ENCODE measurements at regions not wholly inside any gene's neighbourhood (a gene's known extent, or its start where the extent isn't known, plus 50 kb on each side); places are given as distances from the start of the nearest gene placed in this dataset.

DNA sequence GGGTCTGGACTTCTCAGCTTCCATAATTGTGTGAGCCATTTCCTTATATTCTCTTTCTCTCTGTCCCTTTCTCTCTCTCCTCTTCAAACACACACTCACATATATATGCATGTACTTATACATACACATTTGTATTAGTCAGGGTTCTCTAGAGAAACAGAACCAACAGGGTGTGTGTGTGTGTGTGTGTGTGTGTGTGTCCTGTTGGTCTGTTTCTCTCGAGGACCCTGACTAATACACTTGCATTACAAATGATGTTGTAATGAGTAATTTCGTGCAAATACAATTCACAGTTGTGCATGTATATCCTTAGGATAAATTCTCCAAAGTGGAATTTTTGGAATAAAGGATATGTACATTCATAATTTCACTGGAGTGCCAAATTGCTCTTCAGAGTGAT, 115.3 kb downstream of the NPIPB5 start:
- no peaks in the 10 kb centered on the region for H3K36me3 ChIP-seq (ENCODE audit: insufficient read depth, low read length)
- no peak overlapping the region for H3K4me3 ChIP-seq (ENCODE audit: low read depth, low read length)
- no peak overlapping the region for H2AFZ ChIP-seq (ENCODE audit: low read length, unreplicated experiment)
- peaks cover 59% of the 10 kb centered on the region for H3K27me3 ChIP-seq (ENCODE audit: insufficient read depth, low read length)
- no peaks in the 10 kb centered on the region for H3K79me2 ChIP-seq (ENCODE audit: control insufficient read depth, insufficient read depth, low read length, unreplicated experiment)
- H3K4me1 ChIP-seq (ENCODE audit: control insufficient read depth, insufficient read depth, low read length, unreplicated experiment) = no peaks in the 10 kb centered on the region
- H3K27ac ChIP-seq (ENCODE audit: low read depth, low read length) = no peak overlapping the region

- H3K4me3 ChIP-seq (ENCODE audit: low read depth, low read length) = no peak overlapping the region
- no peaks in the 10 kb centered on the region for H3K4me1 ChIP-seq (ENCODE audit: control insufficient read depth, insufficient read depth, low read length, unreplicated experiment)
- H3K79me2 ChIP-seq (ENCODE audit: control insufficient read depth, insufficient read depth, low read length, unreplicated experiment) = no peaks in the 10 kb centered on the region
- H3K36me3 ChIP-seq (ENCODE audit: insufficient read depth, low read length) = no peaks in the 10 kb centered on the region
- no peak overlapping the region for H3K27ac ChIP-seq (ENCODE audit: low read depth, low read length)
- H3K27me3 ChIP-seq (ENCODE audit: insufficient read depth, low read length) = peaks cover 50% of the 10 kb centered on the region
- H2AFZ ChIP-seq (ENCODE audit: low read length, unreplicated experiment) = no peak overlapping the region
Observed at GRCh38 chr16:22627043-22627442, 116.4 kb downstream of the NPIPB5 start.

DNA sequence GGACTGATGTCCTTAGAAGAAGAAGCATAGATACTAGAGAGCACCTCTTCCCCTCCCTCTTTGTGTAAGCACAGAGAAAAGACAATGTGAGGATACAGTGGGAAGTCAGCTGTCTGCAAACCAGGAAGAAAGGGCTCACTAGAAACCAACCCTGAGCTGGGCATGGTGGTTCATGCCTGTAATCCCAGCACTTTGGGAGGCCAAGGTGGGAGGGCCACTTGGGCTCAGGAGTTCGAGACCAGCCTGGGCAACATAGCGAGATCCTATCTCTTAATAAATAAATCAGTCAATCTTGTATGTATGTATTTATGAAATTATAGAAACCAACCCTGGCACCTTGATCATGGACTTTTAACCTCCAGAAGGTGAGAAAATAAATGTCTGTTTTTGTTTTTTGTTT, 118.3 kb downstream of the NPIPB5 start:
- no peaks in the 10 kb centered on the region for H3K79me2 ChIP-seq (ENCODE audit: control insufficient read depth, insufficient read depth, low read length, unreplicated experiment)
- no peaks in the 10 kb centered on the region for H3K36me3 ChIP-seq (ENCODE audit: insufficient read depth, low read length)
- no peaks in the 10 kb centered on the region for H3K4me1 ChIP-seq (ENCODE audit: control insufficient read depth, insufficient read depth, low read length, unreplicated experiment)
- no peak overlapping the region for H3K27ac ChIP-seq (ENCODE audit: low read depth, low read length)
- no peak overlapping the region for H2AFZ ChIP-seq (ENCODE audit: low read length, unreplicated experiment)
- H3K27me3 ChIP-seq (ENCODE audit: insufficient read depth, low read length) = peaks cover 42% of the 10 kb centered on the region
- H3K4me3 ChIP-seq (ENCODE audit: low read depth, low read length) = no peak overlapping the region

DNA sequence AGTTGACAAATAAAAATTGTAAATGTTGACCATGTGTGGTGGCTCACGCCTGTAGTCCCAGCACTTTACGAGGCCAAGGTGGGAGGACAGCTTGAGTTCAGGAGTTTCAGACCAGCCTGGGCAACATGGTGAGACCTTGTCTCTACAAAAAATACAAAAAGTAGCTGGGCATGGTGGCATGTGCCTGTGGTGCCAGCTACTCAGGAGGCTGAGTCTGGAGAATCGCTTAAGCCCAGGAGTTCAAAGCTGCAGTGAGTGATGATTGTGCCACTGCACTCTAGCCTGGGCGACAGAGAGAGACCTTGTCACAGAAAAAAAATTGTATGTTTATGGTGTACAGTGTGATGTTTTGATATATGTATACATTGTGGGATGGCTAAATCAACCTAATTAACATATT, 119.6 kb downstream of the NPIPB5 start:
- H3K4me3 ChIP-seq (ENCODE audit: low read depth, low read length) = no peak overlapping the region
- no peak overlapping the region for H3K27ac ChIP-seq (ENCODE audit: low read depth, low read length)
- peaks cover 40% of the 10 kb centered on the region for H3K27me3 ChIP-seq (ENCODE audit: insufficient read depth, low read length)
- no peak overlapping the region for H2AFZ ChIP-seq (ENCODE audit: low read length, unreplicated experiment)
- H3K36me3 ChIP-seq (ENCODE audit: insufficient read depth, low read length) = no peaks in the 10 kb centered on the region
- H3K79me2 ChIP-seq (ENCODE audit: control insufficient read depth, insufficient read depth, low read length, unreplicated experiment) = no peaks in the 10 kb centered on the region
- no peaks in the 10 kb centered on the region for H3K4me1 ChIP-seq (ENCODE audit: control insufficient read depth, insufficient read depth, low read length, unreplicated experiment)

DNA sequence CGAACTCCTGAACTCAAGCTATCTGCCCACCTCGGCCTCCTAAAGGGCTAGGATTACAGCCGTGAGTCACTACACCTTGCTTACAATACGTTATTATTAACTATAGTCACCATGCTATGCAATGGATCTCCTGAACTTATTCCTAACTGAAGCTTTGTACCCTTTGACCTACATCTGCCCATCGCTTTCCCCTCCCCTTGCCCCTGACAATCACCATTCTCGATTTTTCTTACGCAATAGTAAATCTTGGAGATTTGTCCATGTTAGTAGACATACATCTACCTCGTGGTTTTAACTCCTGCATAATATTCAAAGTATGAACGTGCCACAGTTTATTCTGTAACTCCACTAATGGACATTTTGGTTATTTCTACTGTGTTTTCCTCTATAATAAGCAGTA, 120.6 kb downstream of the NPIPB5 start:
- Histone ChIP-seq H3K27me3 (ENCODE audit: insufficient read depth, low read length) (peaks cover 40% of the 10 kb centered on the region), H3K27ac (ENCODE audit: low read depth, low read length) (no peak overlapping the region), H3K4me1 (ENCODE audit: control insufficient read depth, insufficient read depth, low read length, unreplicated experiment) (no peaks in the 10 kb centered on the region), H3K4me3 (ENCODE audit: low read depth, low read length) (no peak overlapping the region), H2AFZ (ENCODE audit: low read length, unreplicated experiment) (no peak overlapping the region), H3K36me3 (ENCODE audit: insufficient read depth, low read length) (no peaks in the 10 kb centered on the region), H3K79me2 (ENCODE audit: control insufficient read depth, insufficient read depth, low read length, unreplicated experiment) (no peaks in the 10 kb centered on the region)

DNA sequence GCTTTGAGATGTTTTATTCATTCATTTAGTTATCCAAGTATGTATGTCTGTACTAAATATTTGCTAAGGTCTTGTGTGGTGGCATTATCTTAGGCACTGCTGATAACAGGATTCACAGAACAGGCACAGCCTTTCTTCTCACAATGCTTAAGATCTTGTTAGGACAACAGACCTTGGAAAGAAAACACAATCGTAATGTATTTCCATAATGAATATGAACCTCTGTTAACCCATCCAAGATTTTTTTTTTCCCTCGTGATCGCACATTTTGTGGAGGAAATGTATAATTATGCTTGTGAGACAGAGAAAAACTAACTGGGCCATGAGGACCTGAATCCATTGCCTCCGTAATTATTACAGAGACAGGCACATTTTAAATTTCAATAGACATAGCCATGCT, 121.9 kb downstream of the NPIPB5 start:
- H3K4me3 ChIP-seq (ENCODE audit: low read depth, low read length) = no peak overlapping the region
- no peak overlapping the region for H2AFZ ChIP-seq (ENCODE audit: low read length, unreplicated experiment)
- H3K27ac ChIP-seq (ENCODE audit: low read depth, low read length) = no peak overlapping the region
- H3K36me3 ChIP-seq (ENCODE audit: insufficient read depth, low read length) = no peaks in the 10 kb centered on the region
- H3K79me2 ChIP-seq (ENCODE audit: control insufficient read depth, insufficient read depth, low read length, unreplicated experiment) = no peaks in the 10 kb centered on the region
- H3K27me3 ChIP-seq (ENCODE audit: insufficient read depth, low read length) = peaks cover 42% of the 10 kb centered on the region
- no peaks in the 10 kb centered on the region for H3K4me1 ChIP-seq (ENCODE audit: control insufficient read depth, insufficient read depth, low read length, unreplicated experiment)

DNA sequence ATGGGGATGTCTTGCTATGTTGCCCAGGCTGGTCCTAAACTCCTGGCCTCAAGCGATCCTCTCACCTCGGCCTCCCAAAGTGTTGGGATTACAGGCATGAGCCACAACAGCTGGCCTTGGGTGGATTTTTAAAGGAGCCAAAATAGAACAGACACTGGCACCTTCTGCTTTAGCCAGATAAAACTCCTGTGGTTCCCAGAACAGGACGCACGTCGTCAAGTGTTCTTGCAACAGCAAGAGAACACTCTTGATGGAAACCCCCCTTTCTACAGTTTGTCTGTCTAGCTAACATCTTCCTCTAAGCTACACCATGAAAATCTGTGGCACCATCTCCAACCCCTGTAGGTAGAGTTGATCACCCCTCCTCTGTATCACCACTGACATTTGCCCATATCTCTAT, 122.6 kb downstream of the NPIPB5 start:
- no peaks in the 10 kb centered on the region for H3K4me1 ChIP-seq (ENCODE audit: control insufficient read depth, insufficient read depth, low read length, unreplicated experiment)
- H2AFZ ChIP-seq (ENCODE audit: low read length, unreplicated experiment) = no peak overlapping the region
- peaks cover 45% of the 10 kb centered on the region for H3K27me3 ChIP-seq (ENCODE audit: insufficient read depth, low read length)
- no peaks in the 10 kb centered on the region for H3K79me2 ChIP-seq (ENCODE audit: control insufficient read depth, insufficient read depth, low read length, unreplicated experiment)
- no peak overlapping the region for H3K27ac ChIP-seq (ENCODE audit: low read depth, low read length)
- no peaks in the 10 kb centered on the region for H3K36me3 ChIP-seq (ENCODE audit: insufficient read depth, low read length)
- H3K4me3 ChIP-seq (ENCODE audit: low read depth, low read length) = no peak overlapping the region

DNA sequence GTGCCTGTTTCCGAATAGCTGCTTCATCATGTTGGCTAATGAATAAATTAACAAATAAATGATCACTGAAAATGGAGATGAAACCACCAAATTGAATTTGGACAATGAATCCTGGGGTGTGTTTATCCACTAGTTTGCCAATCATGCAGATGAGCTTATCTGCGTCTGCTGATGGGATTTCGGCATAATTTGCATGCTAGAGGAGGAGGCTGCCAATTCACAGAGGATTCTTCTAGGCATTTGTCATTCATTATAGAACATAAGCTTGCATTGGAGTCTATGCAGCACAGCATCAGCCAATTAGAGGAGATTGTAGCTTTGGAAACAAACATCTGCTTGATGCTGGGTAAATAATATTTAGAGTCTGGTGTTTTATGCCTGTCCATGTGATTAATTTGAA, 123.1 kb downstream of the NPIPB5 start:
- Histone ChIP-seq H3K27ac (ENCODE audit: low read depth, low read length) (no peak overlapping the region), H3K79me2 (ENCODE audit: control insufficient read depth, insufficient read depth, low read length, unreplicated experiment) (no peaks in the 10 kb centered on the region), H3K27me3 (ENCODE audit: insufficient read depth, low read length) (peaks cover 45% of the 10 kb centered on the region), H3K4me3 (ENCODE audit: low read depth, low read length) (no peak overlapping the region), H3K4me1 (ENCODE audit: control insufficient read depth, insufficient read depth, low read length, unreplicated experiment) (no peaks in the 10 kb centered on the region), H3K36me3 (ENCODE audit: insufficient read depth, low read length) (no peaks in the 10 kb centered on the region), H2AFZ (ENCODE audit: low read length, unreplicated experiment) (no peak overlapping the region)

DNA sequence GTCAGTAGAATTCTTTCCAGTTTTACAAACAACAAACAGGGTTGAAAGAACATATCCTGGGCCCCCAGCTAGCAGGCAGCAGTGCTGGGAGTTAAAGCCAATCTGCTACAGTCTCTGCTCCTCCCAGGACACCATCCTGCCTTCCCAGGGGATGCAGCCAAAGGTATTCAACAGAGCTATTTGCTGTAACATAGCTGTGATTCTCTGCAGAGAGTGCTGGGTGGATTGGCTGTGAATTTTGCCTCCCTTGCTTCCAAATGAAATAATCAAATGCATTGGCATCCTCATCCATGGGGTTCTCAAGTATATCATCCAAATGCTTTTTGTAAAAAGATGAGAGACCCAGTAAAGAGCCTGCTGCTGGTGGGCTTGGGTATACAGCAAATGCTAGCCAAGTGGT, 124.3 kb downstream of the NPIPB5 start:
- H3K79me2 ChIP-seq (ENCODE audit: control insufficient read depth, insufficient read depth, low read length, unreplicated experiment) = no peaks in the 10 kb centered on the region
- H3K27me3 ChIP-seq (ENCODE audit: insufficient read depth, low read length) = peaks cover 52% of the 10 kb centered on the region
- H3K4me3 ChIP-seq (ENCODE audit: low read depth, low read length) = no peak overlapping the region
- no peaks in the 10 kb centered on the region for H3K36me3 ChIP-seq (ENCODE audit: insufficient read depth, low read length)
- H2AFZ ChIP-seq (ENCODE audit: low read length, unreplicated experiment) = no peak overlapping the region
- no peaks in the 10 kb centered on the region for H3K4me1 ChIP-seq (ENCODE audit: control insufficient read depth, insufficient read depth, low read length, unreplicated experiment)
- no peak overlapping the region for H3K27ac ChIP-seq (ENCODE audit: low read depth, low read length)

DNA sequence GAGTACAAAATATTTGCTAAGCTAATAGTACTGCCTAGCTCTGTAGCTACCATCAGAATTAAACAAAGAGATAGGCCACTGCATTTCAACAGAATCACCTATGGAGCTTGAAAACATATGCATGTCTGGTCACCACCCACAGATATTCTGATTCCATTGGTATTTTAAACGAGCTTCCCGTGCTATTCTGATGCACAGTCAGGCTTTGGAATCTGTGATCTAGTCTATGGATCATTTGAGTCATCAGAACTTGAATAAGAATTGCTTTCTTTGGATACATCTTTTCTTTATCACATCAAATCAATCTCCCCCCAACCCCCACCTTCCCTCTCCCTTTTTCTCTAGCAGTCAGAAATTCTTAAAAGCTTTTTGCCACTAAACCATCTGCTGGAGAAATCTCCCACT, 124.7 kb downstream of the NPIPB5 start:
- Histone ChIP-seq H3K79me2 (ENCODE audit: control insufficient read depth, insufficient read depth, low read length, unreplicated experiment) (no peaks in the 10 kb centered on the region), H3K36me3 (ENCODE audit: insufficient read depth, low read length) (no peaks in the 10 kb centered on the region), H3K4me3 (ENCODE audit: low read depth, low read length) (no peak overlapping the region), H3K4me1 (ENCODE audit: control insufficient read depth, insufficient read depth, low read length, unreplicated experiment) (no peaks in the 10 kb centered on the region), H3K27me3 (ENCODE audit: insufficient read depth, low read length) (peaks cover 56% of the 10 kb centered on the region), H3K27ac (ENCODE audit: low read depth, low read length) (no peak overlapping the region), H2AFZ (ENCODE audit: low read length, unreplicated experiment) (no peak overlapping the region)

DNA sequence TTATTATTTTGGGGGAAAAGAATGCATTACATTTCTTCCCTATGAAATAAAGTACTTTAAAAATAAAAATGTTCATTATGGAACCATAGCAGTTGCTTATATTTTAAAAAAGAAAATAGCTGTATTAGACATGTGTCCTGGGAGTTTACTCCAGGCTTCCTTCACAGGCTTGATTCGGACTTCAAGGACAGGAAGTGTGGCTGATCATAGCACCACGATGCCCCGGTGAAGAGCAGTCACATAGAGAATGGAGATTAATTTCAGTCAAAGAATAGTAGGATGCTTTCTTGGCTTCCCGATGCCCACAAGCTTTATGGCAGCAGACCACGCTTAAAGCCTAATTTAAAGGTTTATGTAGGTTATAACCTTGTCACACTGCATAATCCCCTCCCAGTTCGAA, 125.1 kb downstream of the NPIPB5 start:
- no peak overlapping the region for H3K4me3 ChIP-seq (ENCODE audit: low read depth, low read length)

More for the DNA sequence above, 125.1 kb downstream of the NPIPB5 start:
- H3K4me1 ChIP-seq (ENCODE audit: control insufficient read depth, insufficient read depth, low read length, unreplicated experiment) = no peaks in the 10 kb centered on the region
- no peak overlapping the region for H2AFZ ChIP-seq (ENCODE audit: low read length, unreplicated experiment)
- no peak overlapping the region for H3K27ac ChIP-seq (ENCODE audit: low read depth, low read length)
- peaks cover 60% of the 10 kb centered on the region for H3K27me3 ChIP-seq (ENCODE audit: insufficient read depth, low read length)
- H3K79me2 ChIP-seq (ENCODE audit: control insufficient read depth, insufficient read depth, low read length, unreplicated experiment) = no peaks in the 10 kb centered on the region
- H3K36me3 ChIP-seq (ENCODE audit: insufficient read depth, low read length) = no peaks in the 10 kb centered on the region

Data from ACC112 (cell line).